HEK293T (cell line): ENCODE measurements at regions not wholly inside any gene's neighbourhood (a gene's known extent, or its start where the extent isn't known, plus 50 kb on each side); places are given as distances from the start of the nearest gene placed in this dataset.

ENCODE experiments used
- ARNT ChIP-seq: fragments of 450-650 bp; IDR thresholded peaks from 2 replicates; pipeline ENCODE4 v1.6.1; 2017; ENCODE audit warnings: mild to moderate bottlenecking
- BHLHE40 ChIP-seq: fragments of 450-650 bp; IDR thresholded peaks from 2 replicates; pipeline ENCODE4 v1.6.1; 2016; ENCODE audit warnings: mild to moderate bottlenecking, moderate library complexity, borderline replicate concordance
- CTBP1 ChIP-seq: fragments of 450-650 bp; IDR thresholded peaks from 2 replicates; pipeline ENCODE4 v1.6.1; 2016; ENCODE audit warnings: borderline replicate concordance
- ELF4 ChIP-seq: fragments of 450-650 bp; IDR thresholded peaks from 2 replicates; pipeline ENCODE4 v1.6.1; 2017; ENCODE audit warnings: antibody characterized with exemption
- FOXA1 ChIP-seq: fragments of 450-650 bp; IDR thresholded peaks from 2 replicates; pipeline ENCODE4 v1.6.1; 2016; ENCODE audit warnings: mild to moderate bottlenecking
- FOXK2 ChIP-seq: fragments of 450-650 bp; IDR thresholded peaks from 2 replicates; pipeline ENCODE4 v1.6.1; 2016; ENCODE audit warnings: mild to moderate bottlenecking
- FOXM1 ChIP-seq: fragments of 450-650 bp; IDR thresholded peaks from 2 replicates; pipeline ENCODE4 v1.6.1; 2017; ENCODE audit warnings: mild to moderate bottlenecking, borderline replicate concordance
- HDGF ChIP-seq: fragments of 450-650 bp; IDR thresholded peaks from 2 replicates; pipeline ENCODE4 v1.6.1; 2017; ENCODE audit warnings: antibody characterized with exemption, borderline replicate concordance
- L3MBTL2 ChIP-seq: fragments of 450-650 bp; conservative IDR thresholded peaks from 2 replicates; pipeline ENCODE4 v1.6.1; 2016; ENCODE audit warnings: mild to moderate bottlenecking
- LEF1 ChIP-seq: fragments of 450-650 bp; IDR thresholded peaks from 2 replicates; pipeline ENCODE4 v1.6.1; 2017; ENCODE audit warnings: mild to moderate bottlenecking, borderline replicate concordance
- SP1 ChIP-seq: fragments of 450-650 bp; IDR thresholded peaks from 2 replicates; pipeline ENCODE4 v1.6.1; 2017
- SUZ12 ChIP-seq: fragments of 450-650 bp; IDR thresholded peaks from 2 replicates; pipeline ENCODE4 v1.6.1; 2016; ENCODE audit warnings: mild to moderate bottlenecking
- TARDBP ChIP-seq: fragments of 450-650 bp; IDR thresholded peaks from 2 replicates; pipeline ENCODE4 v1.6.1; 2016
- TF ChIP-seq, protein P1 (sequence below): fragments of 450-650 bp; IDR thresholded peaks from 2 replicates; pipeline ENCODE4 v1.6.1; 2016

DNA sequence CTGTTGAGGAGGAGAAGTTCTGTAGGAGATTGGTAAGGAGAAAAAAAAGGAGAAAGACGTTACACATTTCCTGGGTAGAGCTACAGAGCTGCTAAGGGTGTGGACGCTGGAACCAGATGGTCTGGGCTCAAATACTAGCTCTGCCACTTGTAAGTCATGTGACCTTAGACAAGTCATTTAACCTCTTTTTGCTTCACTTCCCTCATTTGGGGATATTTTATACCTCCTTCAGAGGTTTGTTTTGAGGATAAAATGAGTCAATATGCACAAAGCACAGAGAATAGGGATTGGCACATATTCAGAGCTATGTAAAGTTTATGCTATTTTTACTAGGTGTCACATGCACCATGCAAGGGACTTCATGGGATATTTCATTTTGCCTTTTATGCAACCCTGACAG lies 708.8 kb downstream of the DHX35 start:
- TF ChIP-seq, protein P1, sequence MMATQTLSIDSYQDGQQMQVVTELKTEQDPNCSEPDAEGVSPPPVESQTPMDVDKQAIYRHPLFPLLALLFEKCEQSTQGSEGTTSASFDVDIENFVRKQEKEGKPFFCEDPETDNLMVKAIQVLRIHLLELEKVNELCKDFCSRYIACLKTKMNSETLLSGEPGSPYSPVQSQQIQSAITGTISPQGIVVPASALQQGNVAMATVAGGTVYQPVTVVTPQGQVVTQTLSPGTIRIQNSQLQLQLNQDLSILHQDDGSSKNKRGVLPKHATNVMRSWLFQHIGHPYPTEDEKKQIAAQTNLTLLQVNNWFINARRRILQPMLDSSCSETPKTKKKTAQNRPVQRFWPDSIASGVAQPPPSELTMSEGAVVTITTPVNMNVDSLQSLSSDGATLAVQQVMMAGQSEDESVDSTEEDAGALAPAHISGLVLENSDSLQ, result no peak
- TF ChIP-seq TARDBP (no peak), FOXA1 (no peak), SP1 (no peak), HDGF (no peak), CTBP1 (no peak), FOXM1 (no peak), BHLHE40 (no peak), ELF4 (no peak), ARNT (no peak), L3MBTL2 (no peak), SUZ12 (no peak), LEF1 (no peak), FOXK2 (no peak)
